Stimulated activated CD4-positive, alpha-beta T cell treated with anti-CD3 and anti-CD28 coated beads, Interleukin-1b, Interleukin-23, amount 100 ng/mL, for 24 hours (primary cell): ENCODE measurements at regions not wholly inside any gene's neighbourhood (a gene's known extent, or its start where the extent isn't known, plus 50 kb on each side); places are given as distances from the start of the nearest gene placed in this dataset.
"Not testable (repeated sequence)": the region's sequence is repeated elsewhere in the genome, so short reads cannot be mapped to it uniquely, and the experiment has no call there.

Source experiments
- DNase-seq, 4 experiments: peaks; one replicate each; pipeline ENCODE4 v3.0.0-alpha.2; 2020; ENCODE audit warnings: low read depth in 4 of 4, low spot score in 1 of 4

DNA sequence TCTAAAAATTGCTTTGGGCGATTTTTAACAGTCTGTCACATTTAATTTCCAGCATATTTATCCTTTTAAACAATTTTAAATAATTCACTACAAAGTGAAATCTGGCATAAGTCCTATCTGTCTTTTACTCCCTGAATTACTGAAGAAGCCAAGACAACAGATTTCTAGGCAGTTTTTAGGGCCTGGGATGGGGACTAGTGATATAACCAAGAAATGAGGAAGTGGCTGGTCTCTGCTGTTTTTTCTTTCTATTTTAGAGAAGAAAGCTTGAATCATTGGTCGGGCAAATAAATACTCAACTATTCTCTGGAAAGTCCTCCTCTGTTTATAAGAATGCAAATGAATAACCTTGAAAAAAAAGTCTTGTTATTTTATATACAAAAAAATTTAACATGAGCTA lies 79.7 kb upstream of the SSBP2 start:
- no peak for DNase-seq

DNA sequence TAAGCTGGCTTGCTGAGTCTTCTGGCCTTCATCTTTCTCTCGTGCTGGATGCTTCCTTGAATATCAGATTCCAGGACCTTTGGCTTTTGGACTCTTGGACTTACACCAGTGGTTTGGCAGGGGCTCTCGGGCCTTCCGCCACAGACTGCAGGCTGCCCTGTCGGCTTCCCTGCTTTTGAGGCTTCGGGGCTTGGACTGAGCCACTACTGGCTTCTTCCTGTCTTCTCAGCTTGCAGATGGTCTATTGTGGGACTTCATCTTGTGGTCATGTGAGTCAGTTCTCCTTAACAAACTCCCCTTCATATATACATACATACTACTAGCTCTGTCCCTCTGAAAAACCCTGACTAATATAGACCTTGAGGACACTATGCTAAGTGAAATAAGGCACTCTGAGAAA lies 78.3 kb upstream of the SSBP2 start:
- DNase-seq = no peak

DNA sequence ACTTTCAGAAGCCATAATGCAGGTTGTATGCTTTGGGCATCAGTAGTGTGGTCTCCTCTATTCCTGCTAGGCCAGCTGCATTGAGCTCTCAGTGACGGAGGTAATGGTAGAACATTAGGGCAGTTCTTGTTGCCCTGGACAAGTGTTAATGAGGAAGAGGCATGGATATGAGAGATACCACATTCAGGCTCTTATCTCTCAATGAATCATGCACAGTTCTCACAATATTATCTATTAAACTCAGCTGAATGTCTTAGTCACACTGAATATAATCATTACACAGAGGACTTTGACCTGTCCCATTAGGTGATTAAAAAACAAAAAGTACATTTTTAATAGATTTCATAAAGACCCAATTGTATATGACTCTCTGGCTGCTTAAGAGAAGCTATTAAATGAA lies 76.6 kb upstream of the SSBP2 start:
- no peak for DNase-seq

DNA sequence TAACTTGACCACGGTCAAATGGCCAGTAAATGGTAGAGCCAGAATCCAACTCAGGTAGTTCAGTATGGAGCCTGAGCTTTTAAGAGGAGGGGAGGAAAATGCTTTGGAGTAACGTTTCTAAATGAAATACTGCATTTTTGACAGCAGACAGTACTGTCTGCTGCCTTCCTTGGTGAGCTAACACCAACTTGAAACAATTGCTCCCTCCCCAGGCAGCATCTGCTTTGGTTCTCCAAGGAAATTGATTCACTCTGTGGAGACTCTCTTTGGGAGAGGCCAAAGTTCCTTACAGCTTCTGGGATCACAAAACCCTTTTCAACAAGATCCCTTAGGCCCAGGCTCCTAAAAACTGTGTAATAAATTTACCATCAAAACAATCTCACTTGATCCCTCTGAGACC lies 75.2 kb upstream of the SSBP2 start:
- no peak for DNase-seq

DNA sequence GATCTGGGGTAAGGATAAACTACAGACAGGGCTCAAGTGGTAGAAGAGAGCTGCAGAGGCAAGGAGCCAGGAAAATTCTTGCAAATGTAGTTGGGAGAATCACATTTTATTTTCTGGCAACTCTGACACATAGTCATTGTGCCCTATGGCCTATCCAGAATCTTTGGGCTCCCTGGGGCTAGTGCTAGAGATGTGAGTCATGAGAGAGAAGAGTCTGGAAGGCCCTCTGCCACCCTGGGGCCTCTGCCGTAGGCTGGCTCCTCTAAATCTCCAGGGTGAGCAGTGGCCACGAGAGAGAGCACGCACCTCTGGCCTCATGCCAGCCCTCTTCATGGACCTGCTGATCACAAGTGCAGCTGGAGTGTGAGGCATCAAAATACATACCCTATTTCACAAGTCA lies 74.3 kb upstream of the SSBP2 start:
- no peak for DNase-seq

DNA sequence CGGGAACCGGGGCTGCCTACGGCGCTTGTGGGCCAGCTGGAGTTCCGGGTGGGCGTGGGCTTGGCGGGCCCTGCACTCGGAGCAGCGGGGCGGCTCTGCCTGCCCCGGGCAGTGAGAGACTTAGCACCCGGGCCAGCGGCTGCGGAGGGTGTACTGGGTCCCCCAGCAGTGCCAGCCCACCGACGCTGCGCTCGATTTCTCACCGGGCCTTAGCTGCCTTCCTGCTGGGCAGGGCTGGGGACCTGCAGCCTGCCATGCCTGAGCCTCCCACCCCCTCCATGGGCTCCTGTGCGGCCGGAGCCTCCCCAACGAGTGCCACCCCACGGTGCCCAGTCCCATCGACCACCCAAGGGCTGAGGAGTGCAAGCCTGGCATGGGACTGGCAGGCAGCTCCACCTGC lies 72.8 kb upstream of the SSBP2 start:
- not testable (repeated sequence) for DNase-seq

DNA sequence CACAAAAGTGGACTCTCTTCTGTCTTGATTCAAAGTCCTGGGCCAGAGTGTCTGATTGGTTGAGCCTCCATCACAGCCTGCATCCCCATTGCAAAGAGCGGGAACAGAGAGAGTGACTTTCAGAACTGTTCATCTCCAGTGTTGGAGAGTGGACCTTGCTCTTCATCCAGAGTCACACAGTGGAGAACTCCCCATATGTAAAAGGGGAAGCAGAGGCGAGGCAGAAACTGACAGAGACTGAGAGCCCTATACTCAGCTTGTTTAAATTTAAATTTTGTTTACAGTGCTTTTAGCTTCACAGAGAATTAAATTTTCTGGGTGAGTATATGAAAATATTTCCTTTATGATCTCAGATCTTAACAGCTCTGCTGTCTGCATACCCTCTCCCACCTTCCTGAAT lies 70.0 kb upstream of the SSBP2 start:
- DNase-seq = no peak

DNA sequence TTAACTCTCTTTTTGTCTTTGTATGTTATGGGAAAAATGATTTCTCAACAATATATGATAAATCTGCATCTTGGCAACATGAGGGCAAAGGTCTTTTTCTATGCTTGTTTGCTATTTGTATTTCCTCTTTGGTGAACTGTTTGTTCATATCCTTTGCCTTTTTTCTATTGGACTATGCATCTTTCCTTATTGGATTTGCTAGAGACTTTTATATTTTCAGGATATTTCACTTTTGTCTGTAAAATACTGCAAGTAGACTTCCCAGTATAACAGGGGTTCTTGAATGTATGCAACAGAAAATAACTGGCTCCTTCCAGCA lies 69.4 kb upstream of the SSBP2 start:
- DNase-seq = no peak

DNA sequence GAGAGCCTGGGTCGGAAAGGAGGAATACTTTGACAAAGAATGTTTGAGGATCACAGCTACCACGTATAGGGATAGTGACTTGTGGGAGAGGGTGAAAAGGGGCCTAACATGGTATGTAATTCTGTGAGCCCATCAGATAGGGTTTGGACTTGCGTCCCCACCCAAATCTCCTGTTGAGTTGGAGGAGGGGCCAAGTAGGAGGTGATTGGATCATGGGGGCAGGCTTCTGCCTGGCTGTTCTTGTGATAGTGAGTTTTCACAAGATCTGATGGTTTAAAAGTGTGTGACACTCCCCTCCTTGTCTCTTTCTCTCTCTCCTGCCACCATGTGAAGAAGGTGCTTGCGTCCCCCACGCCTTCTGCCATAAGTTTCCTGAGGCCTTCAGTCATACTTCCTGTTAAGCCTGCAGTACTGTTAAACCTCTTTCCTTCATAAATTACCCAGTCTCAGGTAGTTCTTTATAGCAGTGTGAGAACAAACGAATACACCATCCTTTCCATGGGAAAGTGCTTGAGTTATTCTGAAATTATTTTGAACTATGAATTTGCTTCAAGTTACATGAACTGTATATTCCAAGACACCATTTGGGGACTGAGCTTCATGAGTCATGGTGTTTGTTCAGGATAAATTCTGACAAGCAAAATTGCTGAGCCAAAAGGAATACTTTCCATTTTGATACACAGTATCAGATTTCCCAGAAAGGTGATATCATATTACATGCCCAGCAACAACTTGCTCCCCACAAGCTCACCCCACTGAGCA lies 68.8 kb upstream of the SSBP2 start:
- DNase-seq = no peak

DNA sequence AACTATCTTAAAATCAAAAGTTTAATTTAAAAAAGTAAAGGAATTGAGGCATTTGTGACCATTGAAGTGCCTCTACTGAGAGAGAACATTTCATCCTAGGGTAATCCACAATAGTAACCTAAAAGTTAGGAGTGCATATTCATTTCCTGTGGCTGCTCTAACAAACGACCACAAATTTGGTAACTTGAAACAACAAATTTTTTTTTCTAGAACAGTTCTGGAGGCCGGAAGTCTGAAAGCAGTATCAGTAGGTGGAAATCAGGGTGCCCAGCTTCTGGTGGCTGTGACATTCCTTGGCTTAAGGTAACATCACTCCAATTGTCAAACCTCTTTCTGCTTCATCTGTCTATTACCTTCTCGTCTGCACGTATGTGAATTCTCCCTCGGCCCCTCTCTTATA lies 67.1 kb upstream of the SSBP2 start:
- no peak for DNase-seq

DNA sequence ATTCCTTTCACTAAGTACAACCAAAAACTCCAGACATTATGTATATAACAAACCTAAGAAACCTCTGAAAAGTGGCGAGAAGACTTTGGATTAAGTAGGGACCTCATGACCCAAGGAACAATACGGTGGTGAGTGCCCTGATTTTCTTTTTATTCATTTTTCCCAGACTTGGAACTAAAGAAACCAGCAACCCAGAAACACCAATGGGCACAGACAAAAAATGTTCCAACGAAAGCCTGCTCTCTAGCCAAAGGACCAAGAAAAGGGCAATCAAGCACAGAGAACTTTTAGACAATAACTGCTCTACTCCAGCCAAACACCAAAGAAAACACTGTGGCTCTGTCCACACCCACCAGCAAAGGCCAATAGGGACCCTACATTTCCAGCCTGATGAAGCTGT lies 66.2 kb upstream of the SSBP2 start:
- DNase-seq = no peak

DNA sequence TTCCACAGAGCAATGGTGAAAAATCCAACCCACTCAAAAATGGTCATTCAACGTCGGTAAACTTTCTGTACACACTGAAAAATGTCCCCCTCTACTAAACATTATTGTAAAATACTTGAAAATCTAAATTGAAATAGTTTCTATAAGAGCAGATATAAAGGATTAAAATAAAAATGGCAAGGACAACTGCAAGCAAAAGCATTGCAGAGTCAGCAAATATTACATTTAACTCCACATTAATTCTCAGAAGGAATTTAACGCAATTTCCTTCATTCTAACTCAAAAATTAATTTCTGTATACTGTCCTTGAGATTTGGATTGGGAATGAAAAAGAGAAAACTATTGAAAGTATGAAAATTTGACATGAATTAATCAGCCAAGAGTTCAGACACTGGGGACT lies 64.4 kb upstream of the SSBP2 start:
- DNase-seq = no peak

DNA sequence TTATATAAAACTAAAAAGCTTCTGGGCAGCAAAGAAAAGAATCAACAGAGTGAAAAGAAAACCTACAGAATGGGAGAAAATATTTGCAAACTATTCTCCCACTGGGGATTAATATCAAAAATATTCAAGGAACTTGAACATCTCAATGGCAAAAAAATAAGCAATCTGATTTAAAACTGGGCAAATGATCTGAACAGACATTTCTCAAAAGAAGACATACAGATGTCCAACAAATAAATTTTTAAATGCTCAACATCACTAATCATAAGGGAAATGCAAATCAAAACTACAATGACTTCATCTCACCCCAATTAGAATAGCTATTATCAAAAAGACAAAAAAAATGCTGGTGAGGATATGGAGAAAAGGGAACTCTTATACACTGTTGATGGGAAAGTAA lies 57.2 kb upstream of the SSBP2 start:
- no peak for DNase-seq

DNA sequence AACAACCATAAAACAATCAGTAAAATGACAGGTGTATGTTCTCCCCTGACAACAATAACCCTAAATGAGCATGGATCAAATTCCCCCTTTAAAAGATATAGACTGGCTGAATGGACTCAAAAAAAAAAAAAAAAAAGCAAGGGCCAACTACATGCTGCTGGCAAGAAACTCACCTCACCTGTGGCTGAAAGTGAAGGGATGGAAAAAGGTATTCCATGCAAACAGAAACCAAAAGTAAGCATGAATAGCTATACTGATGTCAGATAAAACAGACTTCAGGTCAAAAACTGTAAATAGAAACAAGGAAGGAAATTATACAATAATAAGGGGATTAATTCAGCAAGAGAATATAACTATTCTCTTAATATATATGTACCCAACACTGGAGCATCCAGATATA lies 54.2 kb upstream of the SSBP2 start:
- DNase-seq = no peak

DNA sequence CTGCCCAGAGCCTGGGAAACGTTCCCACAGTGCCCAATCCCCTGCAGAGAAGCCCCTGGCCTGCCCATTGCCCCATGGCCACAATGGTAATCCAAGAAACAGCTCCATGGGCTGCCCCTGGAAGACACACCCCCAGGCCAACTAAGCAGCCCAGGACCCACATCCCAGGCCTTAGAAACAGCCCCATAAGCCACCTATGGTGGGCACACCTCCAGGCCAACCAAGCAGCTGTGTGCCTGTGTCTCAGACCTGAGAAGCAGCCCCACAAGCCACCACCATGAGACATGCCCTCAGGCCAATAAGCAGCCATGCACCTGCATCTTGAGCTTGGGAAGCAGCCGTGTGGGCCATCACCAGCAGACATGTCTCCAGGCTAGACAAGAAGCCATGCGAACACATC lies 52.9 kb upstream of the SSBP2 start:
- DNase-seq = no peak

DNA sequence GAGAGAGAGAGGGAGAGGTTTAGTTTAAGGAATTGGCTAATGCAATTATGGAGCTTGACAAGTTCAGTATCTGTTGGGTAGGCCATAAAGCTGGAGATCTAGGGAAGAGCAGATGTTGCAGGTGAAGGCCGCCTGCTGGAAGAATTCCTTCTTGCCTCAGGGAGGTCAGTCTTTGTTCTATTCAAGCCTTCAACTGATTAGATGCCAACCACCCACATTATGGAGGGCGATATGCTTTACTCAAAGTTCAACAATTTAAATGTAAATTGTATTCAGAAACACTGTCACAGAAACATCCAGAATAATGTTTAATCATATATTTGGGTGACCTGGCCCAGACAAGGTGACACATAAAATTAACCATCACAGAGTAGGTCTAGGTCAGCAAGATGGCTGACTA lies 51.7 kb upstream of the SSBP2 start:
- no peak for DNase-seq

DNA sequence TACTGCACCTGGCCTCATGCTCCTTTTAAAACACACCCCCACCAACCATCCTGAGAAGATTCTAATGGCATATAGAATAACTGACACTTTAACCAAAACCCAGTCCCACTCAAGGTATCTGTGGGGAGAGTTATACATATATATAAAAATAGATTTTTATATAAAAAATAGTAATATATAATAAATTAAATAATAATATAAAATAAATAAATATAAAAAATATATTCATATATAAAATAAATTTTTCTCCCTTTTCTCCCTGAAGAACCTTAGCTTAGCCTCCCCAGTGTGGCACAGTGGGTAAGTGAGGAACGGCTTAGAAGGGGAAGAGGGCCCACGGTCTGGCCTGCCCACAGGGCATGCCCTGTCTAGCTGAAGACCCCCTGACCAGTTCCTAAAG lies 51.1 kb upstream of the SSBP2 start:
- DNase-seq = no peak

DNA sequence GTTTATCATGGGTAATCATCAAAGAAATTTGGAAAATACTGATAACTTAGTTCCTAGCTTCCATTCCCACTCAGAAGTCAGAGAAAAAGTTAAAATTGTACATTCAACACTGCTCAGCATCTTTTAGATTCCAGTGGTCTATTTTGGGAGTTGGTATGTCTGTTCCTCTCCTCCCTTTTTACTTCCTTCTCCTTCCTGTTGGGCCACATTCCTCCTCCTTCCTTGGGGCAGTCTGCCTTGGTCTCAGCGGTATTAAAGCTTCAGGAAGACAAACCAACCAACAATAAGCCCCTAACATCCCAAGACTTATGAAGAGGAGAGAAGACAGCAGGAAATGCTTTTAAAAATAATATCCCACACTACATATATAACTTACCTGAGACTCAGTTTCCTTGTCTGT lies 49.9 kb upstream of the SSBP2 start:
- no peak for DNase-seq
